Neural cell (in vitro differentiated cells): ENCODE measurements at regions not wholly inside any gene's neighbourhood (a gene's known extent, or its start where the extent isn't known, plus 50 kb on each side); places are given as distances from the start of the nearest gene placed in this dataset.

Experiments
- H2AFZ ChIP-seq: fragments of 200-600, 300-800 bp; sonication (generic), shearing (Covaris generic); 2 replicates; pipeline ENCODE4 v1.6.0; 2014; ENCODE audit warnings: low read depth, mild to moderate bottlenecking, antibody characterized with exemption, low read length, moderate library complexity
- H3F3A ChIP-seq: fragments of 200-600 bp; shearing (Covaris generic); 2 replicates; pipeline ENCODE4 v1.6.1; 2016; ENCODE audit warnings: mild to moderate bottlenecking, moderate library complexity, mixed read lengths, antibody characterized with exemption, low read length; ENCODE audit not compliant: insufficient read depth, poor library complexity, severe bottlenecking
- H3K27ac ChIP-seq: fragments of 200-600, 300-800 bp; sonication (generic), shearing (Covaris generic); 2 replicates; pipeline ENCODE4 v1.5.1; 2014; ENCODE audit warnings: mild to moderate bottlenecking, low read length, moderate library complexity
- H3K27me3 ChIP-seq: fragments of 300-800, 200-600 bp; sonication (generic), shearing (Covaris generic); 2 replicates; pipeline ENCODE4 v1.6.0; 2014; ENCODE audit warnings: mild to moderate bottlenecking, low read depth, low read length, moderate library complexity; ENCODE audit not compliant: insufficient read depth
- H3K36me3 ChIP-seq: fragments of 300-800, 200-600 bp; sonication (generic), shearing (Covaris generic); 2 replicates; pipeline ENCODE4 v1.5.1; 2014; ENCODE audit warnings: mild to moderate bottlenecking, antibody characterized with exemption, low read length, moderate library complexity; ENCODE audit not compliant: insufficient read depth
- H3K4me2 ChIP-seq: fragments of 300-800, 200-600 bp; sonication (generic), shearing (Covaris generic); 2 replicates; pipeline ENCODE4 v1.6.0; 2014; ENCODE audit warnings: mild to moderate bottlenecking, low read length
- H3K4me3 ChIP-seq: fragments of 300-800, 200-600 bp; sonication (generic), shearing (Covaris generic); 2 replicates; pipeline ENCODE4 v1.5.1; 2014; ENCODE audit warnings: mild to moderate bottlenecking, low read length, moderate library complexity
- H3K79me2 ChIP-seq: fragments of 200-600 bp; shearing (Covaris generic); replicated peaks from 2 replicates; pipeline ENCODE4 v1.6.0; 2014; ENCODE audit warnings: mild to moderate bottlenecking, low read length, moderate library complexity; ENCODE audit not compliant: insufficient read depth
- H3K9ac ChIP-seq: fragments of 300-800, 200-600 bp; sonication (generic), shearing (Covaris generic); 2 replicates; pipeline ENCODE4 v1.6.1; 2016; ENCODE audit warnings: mild to moderate bottlenecking, low read length, mixed read lengths
- H3K9me2 ChIP-seq: fragments of 200-600 bp; shearing (Covaris generic); 2 replicates; pipeline ENCODE4 v1.6.1; 2016; ENCODE audit warnings: mild to moderate bottlenecking, low read length, mixed read lengths; ENCODE audit not compliant: insufficient read depth
- H3K9me3 ChIP-seq: fragments of 200-600, 300-800 bp; sonication (generic), shearing (Covaris generic); 2 replicates; pipeline ENCODE4 v1.6.1; 2016; ENCODE audit warnings: mild to moderate bottlenecking, mixed run types, low read length, moderate library complexity, mixed read lengths
- H4K20me1 ChIP-seq: fragments of 200-600 bp; shearing (Covaris generic); 2 replicates; pipeline ENCODE4 v1.6.1; 2016; ENCODE audit warnings: mild to moderate bottlenecking, mixed run types; ENCODE audit not compliant: insufficient read depth
- EP300 ChIP-seq: fragments of 450-650 bp; conservative IDR thresholded peaks from 2 replicates; pipeline ENCODE4 v1.6.1; 2014; ENCODE audit warnings: antibody characterized with exemption, mild to moderate bottlenecking, moderate library complexity; ENCODE audit not compliant: poor library complexity, severe bottlenecking
- EZH2 ChIP-seq: fragments of 200-600, 300-800 bp; shearing (Covaris generic), sonication (generic); IDR thresholded peaks from 2 replicates; pipeline ENCODE4 v1.6.1; 2014; ENCODE audit warnings: antibody characterized with exemption, low read length, borderline replicate concordance, mild to moderate bottlenecking; ENCODE audit not compliant: insufficient read depth, poor library complexity, severe bottlenecking
- MXI1 ChIP-seq: fragments of 450-650 bp; conservative IDR thresholded peaks from 2 replicates; pipeline ENCODE4 v1.6.1; 2014; ENCODE audit warnings: antibody characterized with exemption, mild to moderate bottlenecking; ENCODE audit not compliant: poor library complexity, severe bottlenecking
- POLR2AphosphoS5 ChIP-seq: IDR thresholded peaks from 2 replicates; pipeline ENCODE4 v1.6.1; 2012
- RAD21 ChIP-seq: fragments of 450-650 bp; conservative IDR thresholded peaks from 2 replicates; pipeline ENCODE4 v1.6.1; 2014; ENCODE audit warnings: antibody characterized with exemption, mild to moderate bottlenecking, moderate library complexity
- SMC3 ChIP-seq: fragments of 450-650 bp; conservative IDR thresholded peaks from 2 replicates; pipeline ENCODE4 v1.6.1; 2014; ENCODE audit warnings: antibody characterized with exemption, mild to moderate bottlenecking, moderate library complexity; ENCODE audit not compliant: poor library complexity
- TAF1 ChIP-seq: IDR thresholded peaks from 2 replicates; pipeline ENCODE4 v1.6.1; 2012; ENCODE audit warnings: low read depth
- TF ChIP-seq, protein P1 (sequence below): fragments of 450-650 bp; IDR thresholded peaks from 2 replicates; pipeline ENCODE4 v1.5.1; 2014; ENCODE audit warnings: antibody characterized with exemption, mild to moderate bottlenecking, moderate library complexity; ENCODE audit not compliant: poor library complexity, severe bottlenecking
- TF ChIP-seq, protein P2 (sequence below): IDR thresholded peaks from 2 replicates; pipeline ENCODE4 v1.6.1; 2012; ENCODE audit warnings: borderline replicate concordance

DNA sequence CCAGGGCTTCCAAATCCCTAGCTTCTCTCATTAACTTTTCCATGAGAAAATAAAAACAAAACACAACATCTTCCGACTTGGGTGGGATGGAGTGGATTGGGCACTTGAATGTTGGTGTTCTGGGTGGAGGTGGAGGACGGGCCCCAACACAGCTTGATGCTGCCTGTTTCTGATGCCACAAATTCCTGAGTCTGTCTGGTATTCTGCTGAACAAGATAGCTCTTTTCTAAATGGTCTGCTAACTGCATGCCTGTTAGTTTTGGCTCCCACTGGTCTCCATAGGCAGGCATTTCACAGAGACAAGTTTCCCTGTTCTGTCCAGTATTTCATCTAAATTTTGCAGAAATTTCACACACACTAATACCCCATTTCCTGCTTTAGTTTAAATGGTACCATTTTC, 160.9 kb upstream of the FZD8 start:
- H3K9ac ChIP-seq = no peak overlapping the region

DNA sequence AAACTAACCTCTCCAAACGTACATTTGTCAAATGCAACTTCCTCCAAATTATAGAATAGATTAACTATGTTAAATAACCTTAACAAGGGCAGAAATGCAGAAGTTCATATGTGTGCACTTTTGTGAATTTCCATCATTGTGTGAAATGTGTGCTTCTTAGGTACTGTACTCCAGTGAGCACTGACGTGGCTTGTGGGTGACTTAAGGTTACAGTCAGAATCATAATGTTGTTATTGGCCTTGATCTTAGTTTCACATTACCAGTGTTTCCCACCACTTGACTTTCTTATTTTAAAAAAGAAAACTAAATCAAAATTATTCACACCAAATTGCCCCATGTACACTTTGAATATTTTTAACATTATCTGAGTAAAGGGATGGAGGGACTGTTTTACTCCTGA, 155.1 kb upstream of the FZD8 start:
- Histone ChIP-seq H3K27me3 (no peaks in the 10 kb centered on the region), H3K36me3 (no peaks in the 10 kb centered on the region), H3F3A (no peaks in the 10 kb centered on the region), H3K4me3 (no peak overlapping the region), H3K9ac (no peak overlapping the region), H3K4me2 (no peak overlapping the region), H3K27ac (no peak overlapping the region), H2AFZ (no peak overlapping the region), H4K20me1 (no peaks in the 10 kb centered on the region), H3K79me2 (no peaks in the 10 kb centered on the region), H3K9me2 (no peaks in the 10 kb centered on the region), H3K9me3 (no peaks in the 10 kb centered on the region)
- no peak for TF ChIP-seq EP300
- TF ChIP-seq TAF1 = no peak
- no peak for TF ChIP-seq MXI1
- no peak for TF ChIP-seq EZH2
- TF ChIP-seq RAD21 = no peak
- no peak for TF ChIP-seq POLR2AphosphoS5
- TF ChIP-seq SMC3 = no peak
- TF ChIP-seq, protein P1, sequence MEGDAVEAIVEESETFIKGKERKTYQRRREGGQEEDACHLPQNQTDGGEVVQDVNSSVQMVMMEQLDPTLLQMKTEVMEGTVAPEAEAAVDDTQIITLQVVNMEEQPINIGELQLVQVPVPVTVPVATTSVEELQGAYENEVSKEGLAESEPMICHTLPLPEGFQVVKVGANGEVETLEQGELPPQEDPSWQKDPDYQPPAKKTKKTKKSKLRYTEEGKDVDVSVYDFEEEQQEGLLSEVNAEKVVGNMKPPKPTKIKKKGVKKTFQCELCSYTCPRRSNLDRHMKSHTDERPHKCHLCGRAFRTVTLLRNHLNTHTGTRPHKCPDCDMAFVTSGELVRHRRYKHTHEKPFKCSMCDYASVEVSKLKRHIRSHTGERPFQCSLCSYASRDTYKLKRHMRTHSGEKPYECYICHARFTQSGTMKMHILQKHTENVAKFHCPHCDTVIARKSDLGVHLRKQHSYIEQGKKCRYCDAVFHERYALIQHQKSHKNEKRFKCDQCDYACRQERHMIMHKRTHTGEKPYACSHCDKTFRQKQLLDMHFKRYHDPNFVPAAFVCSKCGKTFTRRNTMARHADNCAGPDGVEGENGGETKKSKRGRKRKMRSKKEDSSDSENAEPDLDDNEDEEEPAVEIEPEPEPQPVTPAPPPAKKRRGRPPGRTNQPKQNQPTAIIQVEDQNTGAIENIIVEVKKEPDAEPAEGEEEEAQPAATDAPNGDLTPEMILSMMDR = no peak
- TF ChIP-seq, protein P2, sequence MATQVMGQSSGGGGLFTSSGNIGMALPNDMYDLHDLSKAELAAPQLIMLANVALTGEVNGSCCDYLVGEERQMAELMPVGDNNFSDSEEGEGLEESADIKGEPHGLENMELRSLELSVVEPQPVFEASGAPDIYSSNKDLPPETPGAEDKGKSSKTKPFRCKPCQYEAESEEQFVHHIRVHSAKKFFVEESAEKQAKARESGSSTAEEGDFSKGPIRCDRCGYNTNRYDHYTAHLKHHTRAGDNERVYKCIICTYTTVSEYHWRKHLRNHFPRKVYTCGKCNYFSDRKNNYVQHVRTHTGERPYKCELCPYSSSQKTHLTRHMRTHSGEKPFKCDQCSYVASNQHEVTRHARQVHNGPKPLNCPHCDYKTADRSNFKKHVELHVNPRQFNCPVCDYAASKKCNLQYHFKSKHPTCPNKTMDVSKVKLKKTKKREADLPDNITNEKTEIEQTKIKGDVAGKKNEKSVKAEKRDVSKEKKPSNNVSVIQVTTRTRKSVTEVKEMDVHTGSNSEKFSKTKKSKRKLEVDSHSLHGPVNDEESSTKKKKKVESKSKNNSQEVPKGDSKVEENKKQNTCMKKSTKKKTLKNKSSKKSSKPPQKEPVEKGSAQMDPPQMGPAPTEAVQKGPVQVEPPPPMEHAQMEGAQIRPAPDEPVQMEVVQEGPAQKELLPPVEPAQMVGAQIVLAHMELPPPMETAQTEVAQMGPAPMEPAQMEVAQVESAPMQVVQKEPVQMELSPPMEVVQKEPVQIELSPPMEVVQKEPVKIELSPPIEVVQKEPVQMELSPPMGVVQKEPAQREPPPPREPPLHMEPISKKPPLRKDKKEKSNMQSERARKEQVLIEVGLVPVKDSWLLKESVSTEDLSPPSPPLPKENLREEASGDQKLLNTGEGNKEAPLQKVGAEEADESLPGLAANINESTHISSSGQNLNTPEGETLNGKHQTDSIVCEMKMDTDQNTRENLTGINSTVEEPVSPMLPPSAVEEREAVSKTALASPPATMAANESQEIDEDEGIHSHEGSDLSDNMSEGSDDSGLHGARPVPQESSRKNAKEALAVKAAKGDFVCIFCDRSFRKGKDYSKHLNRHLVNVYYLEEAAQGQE = no peak

More for the DNA sequence above, 160.9 kb upstream of the FZD8 start:
- TF ChIP-seq SMC3 (no peak), MXI1 (no peak), EP300 (no peak), EZH2 (no peak), TAF1 (no peak), POLR2AphosphoS5 (no peak), RAD21 (no peak)
- TF ChIP-seq, protein P1 = no peak
- TF ChIP-seq, protein P2 = no peak
- no peaks in the 10 kb centered on the region for H3K9me3 ChIP-seq
- H3K36me3 ChIP-seq = no peaks in the 10 kb centered on the region
- no peak overlapping the region for H3K4me3 ChIP-seq
- no peaks in the 10 kb centered on the region for H3K27me3 ChIP-seq
- no peak overlapping the region for H2AFZ ChIP-seq
- H3K9me2 ChIP-seq = no peaks in the 10 kb centered on the region
- H3K79me2 ChIP-seq = no peaks in the 10 kb centered on the region
- H3K4me2 ChIP-seq = no peak overlapping the region
- H3K27ac ChIP-seq = no peak overlapping the region
- H4K20me1 ChIP-seq = no peaks in the 10 kb centered on the region
- H3F3A ChIP-seq = no peaks in the 10 kb centered on the region
